ENCODE measurements at regions not wholly inside any gene's neighbourhood (a gene's known extent, or its start where the extent isn't known, plus 50 kb on each side); places are given as distances from the start of the nearest gene placed in this dataset.

GRCh38 chr2:12109363-12110017, 363.1 kb downstream of the LPIN1 start:
- TF ChIP-seq CTCF (IDR thresholded peaks at IDR 0.05; ENCODE audit: borderline replicate concordance, extremely low read depth, low read length, poor library complexity, severe bottlenecking) (no peak), EZH2 (IDR thresholded peaks at IDR 0.05; ENCODE audit: borderline replicate concordance, low read depth, low read length, severe bottlenecking) (no peak)
